H9 (cell line): ENCODE measurements at regions not wholly inside any gene's neighbourhood (a gene's known extent, or its start where the extent isn't known, plus 50 kb on each side); places are given as distances from the start of the nearest gene placed in this dataset.

Source experiments
- DNase-seq: peaks from one replicate; pipeline ENCODE4 v3.0.0-alpha.2; 2017
- H2AFZ ChIP-seq: one replicate; pipeline ENCODE4 v1.6.1; 2013; ENCODE audit warnings: mild to moderate bottlenecking, low read length, control low read depth, moderate library complexity
- H2AK5ac ChIP-seq: 2 replicates; pipeline ENCODE4 v1.6.1; 2013; ENCODE audit warnings: low read length, control low read depth, mixed read lengths; ENCODE audit not compliant: insufficient read length
- H2BK120ac ChIP-seq: one replicate; pipeline ENCODE4 v1.6.1; 2013; ENCODE audit warnings: low read depth, mild to moderate bottlenecking, low read length, control low read depth, inconsistent platforms; ENCODE audit not compliant: poor library complexity, severe bottlenecking
- H2BK12ac ChIP-seq: 2 replicates; pipeline ENCODE4 v1.6.1; 2013; ENCODE audit warnings: low read length, control low read depth, mixed read lengths, low read depth; ENCODE audit not compliant: insufficient read length
- H2BK15ac ChIP-seq: 2 replicates; pipeline ENCODE4 v1.6.1; 2013; ENCODE audit warnings: low read depth, low read length, control low read depth
- H2BK20ac ChIP-seq: one replicate; pipeline ENCODE4 v1.6.1; 2013; ENCODE audit warnings: low read depth, mild to moderate bottlenecking, low read length, control low read depth, inconsistent platforms; ENCODE audit not compliant: poor library complexity, severe bottlenecking
- H2BK5ac ChIP-seq: 2 replicates; pipeline ENCODE4 v1.6.1; 2013; ENCODE audit warnings: low read length, control low read depth, mixed read lengths; ENCODE audit not compliant: insufficient read length
- H3K14ac ChIP-seq: 2 replicates; pipeline ENCODE4 v1.6.1; 2013; ENCODE audit warnings: low read length, control low read depth; ENCODE audit not compliant: insufficient read depth
- H3K18ac ChIP-seq: 2 replicates; pipeline ENCODE4 v1.6.1; 2013; ENCODE audit warnings: low read depth, mild to moderate bottlenecking, mixed read lengths, low read length, control low read depth; ENCODE audit not compliant: insufficient read length
- H3K23ac ChIP-seq: 2 replicates; pipeline ENCODE4 v1.6.1; 2013; ENCODE audit warnings: low read length, control low read depth, mixed read lengths, low read depth; ENCODE audit not compliant: insufficient read length
- H3K23me2 ChIP-seq: 2 replicates; pipeline ENCODE4 v1.6.1; 2013; ENCODE audit warnings: low read depth, mild to moderate bottlenecking, mixed read lengths, low read length, control low read depth; ENCODE audit not compliant: insufficient read length, poor library complexity, severe bottlenecking
- H3K27ac ChIP-seq: 2 replicates; pipeline ENCODE4 v1.5.1; 2013; ENCODE audit warnings: low read length, control low read depth, mixed read lengths, low read depth; ENCODE audit not compliant: insufficient read length
- H3K27me3 ChIP-seq: 2 replicates; pipeline ENCODE4 v1.6.1; 2013; ENCODE audit warnings: low read length, control low read depth, inconsistent platforms; ENCODE audit not compliant: insufficient read depth
- H3K4ac ChIP-seq: 2 replicates; pipeline ENCODE4 v1.6.1; 2013; ENCODE audit warnings: low read depth, mild to moderate bottlenecking, control low read depth, inconsistent platforms, low read length, moderate library complexity
- H3K4me1 ChIP-seq: 2 replicates; pipeline ENCODE4 v1.6.1; 2013; ENCODE audit warnings: low read length, control low read depth, inconsistent platforms; ENCODE audit not compliant: insufficient read depth
- H3K4me2 ChIP-seq: 2 replicates; pipeline ENCODE4 v1.6.1; 2013; ENCODE audit warnings: low read length, control low read depth, mixed read lengths; ENCODE audit not compliant: insufficient read length, insufficient read depth
- H3K56ac ChIP-seq: 2 replicates; pipeline ENCODE4 v1.6.1; 2013; ENCODE audit warnings: low read depth, mild to moderate bottlenecking, mixed read lengths, low read length, control low read depth; ENCODE audit not compliant: insufficient read length
- H3K79me1 ChIP-seq: 2 replicates; pipeline ENCODE4 v1.6.1; 2013; ENCODE audit warnings: low read depth, mild to moderate bottlenecking, moderate library complexity, low read length, control low read depth, inconsistent platforms; ENCODE audit not compliant: insufficient read depth, poor library complexity, severe bottlenecking
- H3K79me2 ChIP-seq: 2 replicates; pipeline ENCODE4 v1.6.1; 2013; ENCODE audit warnings: low read length, control low read depth, inconsistent platforms; ENCODE audit not compliant: insufficient read depth
- H3K9ac ChIP-seq: 2 replicates; pipeline ENCODE4 v1.6.1; 2013; ENCODE audit warnings: low read length, control low read depth, mixed read lengths; ENCODE audit not compliant: insufficient read length; ENCODE audit errors: extremely low read depth
- H3K9me3 ChIP-seq: one replicate; pipeline ENCODE4 v1.6.1; 2013; ENCODE audit warnings: low read depth, low read length, inconsistent platforms; ENCODE audit not compliant: control insufficient read depth
- H3T11ph ChIP-seq: one replicate; pipeline ENCODE4 v1.6.1; 2013; ENCODE audit warnings: mild to moderate bottlenecking, low read length, control low read depth, inconsistent platforms
- H4K20me1 ChIP-seq: one replicate; pipeline ENCODE4 v1.6.1; 2013; ENCODE audit not compliant: control insufficient read depth, insufficient read length, insufficient read depth
- H4K5ac ChIP-seq: 2 replicates; pipeline ENCODE4 v1.6.1; 2013; ENCODE audit warnings: low read depth, mild to moderate bottlenecking, mixed read lengths, low read length, control low read depth; ENCODE audit not compliant: insufficient read length
- H4K8ac ChIP-seq: replicated peaks from 2 replicates; pipeline ENCODE4 v1.6.1; 2013; ENCODE audit warnings: low read length, control low read depth, mixed read lengths, low read depth; ENCODE audit not compliant: insufficient read length
- H4K91ac ChIP-seq: 2 replicates; pipeline ENCODE4 v1.6.1; 2013; ENCODE audit warnings: low read depth, mild to moderate bottlenecking, moderate library complexity, mixed read lengths, low read length, control low read depth; ENCODE audit not compliant: insufficient read length
- H3K27ac Mint-ChIP-seq, 3 experiments: 2 replicates in 2 of 3; 3 replicates in 1 of 3; pipeline ENCODE4 v1.8.0; 2020 to 2021; ENCODE audit warnings: mixed read lengths in 3 of 3, mild to moderate bottlenecking in 1 of 3, moderate library complexity in 1 of 3
- H3K27me3 Mint-ChIP-seq: 2 replicates; pipeline ENCODE4 v1.8.0; 2021; ENCODE audit warnings: low read depth, mild to moderate bottlenecking, moderate library complexity, mixed read lengths
- H3K36me3 Mint-ChIP-seq, 3 experiments: 2 replicates in 2 of 3; 3 replicates in 1 of 3; pipeline ENCODE4 v1.8.0; 2020 to 2021; ENCODE audit warnings: low read depth in 3 of 3, mixed read lengths in 3 of 3; ENCODE audit not compliant: insufficient read depth in 1 of 3
- H3K4me1 Mint-ChIP-seq, 2 experiments: 2 replicates each; pipeline ENCODE4 v1.8.0; 2020; ENCODE audit warnings: mixed read lengths in 2 of 2
- H3K4me3 Mint-ChIP-seq, 2 experiments: 2 replicates in 1 of 2; 3 replicates in 1 of 2; pipeline ENCODE4 v1.8.0; 2020 to 2021; ENCODE audit warnings: mild to moderate bottlenecking in 2 of 2, mixed read lengths in 2 of 2, moderate library complexity in 1 of 2
- H3K9me3 Mint-ChIP-seq, 2 experiments: 2 replicates in 1 of 2; 3 replicates in 1 of 2; pipeline ENCODE4 v1.8.0; 2020; ENCODE audit warnings: mild to moderate bottlenecking in 2 of 2, mixed read lengths in 2 of 2, moderate library complexity in 1 of 2
- CTCF ChIP-seq: fragments of 200-600 bp; sonication (generic); conservative IDR thresholded peaks from 3 replicates; pipeline ENCODE4 v1.8.0; 2021; ENCODE audit warnings: antibody characterized with exemption, mild to moderate bottlenecking
- whole genome bisulfite sequencing: extraction: QIAGEN DNeasy Blood & Tissue Kit; methylation state at CpG from one replicate; pipeline ENCODE4 v1.1.7; 2013; ENCODE audit warnings: missing lambda C conversion rate, low lambda C conversion rate, mixed read lengths; ENCODE audit not compliant: insufficient read length; ENCODE audit errors: extremely low coverage; 5-methylcytosine and 5-hydroxymethylcytosine counted together

- no peak overlapping the region for H2BK12ac ChIP-seq
- H4K8ac ChIP-seq = no peak overlapping the region
- peak overlapping the region; percentile 58 for H3K18ac ChIP-seq
- no peaks in the 10 kb centered on the region for H3K79me2 ChIP-seq
- no peak overlapping the region for H2BK15ac ChIP-seq
- no peak overlapping the region for H3K23ac ChIP-seq
- H4K91ac ChIP-seq = no peak overlapping the region
- H3K9me3 ChIP-seq = no peaks in the 10 kb centered on the region
- H2AK5ac ChIP-seq = peak overlapping the region; percentile 97
- no CpG with 5 or more reads among the region's 4 CpGs for WGBS
- no peak overlapping the region for H3K4ac ChIP-seq
- H2AFZ ChIP-seq = no peak overlapping the region
- H3K4me1 ChIP-seq = no peaks in the 10 kb centered on the region
- no peak overlapping the region for H3K56ac ChIP-seq
- no peak for TF ChIP-seq CTCF
- H4K20me1 ChIP-seq = no peaks in the 10 kb centered on the region
- H3K4me2 ChIP-seq = no peak overlapping the region
- Mint-ChIP-seq H3K9me3 (no peaks in the 10 kb centered on the region), H3K27me3 (no peaks in the 10 kb centered on the region), H3K4me1 (no peaks in the 10 kb centered on the region), H3K27ac (no peak overlapping the region), H3K4me3 (no peak overlapping the region), H3K36me3 (no peaks in the 10 kb centered on the region)
- H2BK120ac ChIP-seq = no peak overlapping the region
- no peak overlapping the region for H3K27ac ChIP-seq
- H4K5ac ChIP-seq = no peak overlapping the region
- no peak for DNase-seq
- H3K27me3 ChIP-seq = no peaks in the 10 kb centered on the region
- no peak overlapping the region for H3T11ph ChIP-seq
- H2BK5ac ChIP-seq = no peak overlapping the region
- H3K9ac ChIP-seq = no peak overlapping the region
- no peaks in the 10 kb centered on the region for H3K79me1 ChIP-seq
- no peak overlapping the region for H3K14ac ChIP-seq
- no peaks in the 10 kb centered on the region for H3K23me2 ChIP-seq
- H2BK20ac ChIP-seq = no peak overlapping the region
Measured at GRCh38 chr3:28646435-28646834, 297.8 kb upstream of the AZI2 start.
